GM21529 (cell line): ENCODE measurements at regions not wholly inside any gene's neighbourhood (a gene's known extent, or its start where the extent isn't known, plus 50 kb on each side); places are given as distances from the start of the nearest gene placed in this dataset.
"Not testable (repeated sequence)": the region's sequence is repeated elsewhere in the genome, so short reads cannot be mapped to it uniquely, and the experiment has no call there.

Experiments used
- ATAC-seq: cut with Tn5 transposase; IDR thresholded peaks from one replicate; pipeline ENCODE4 v1.9.1; 2021; ENCODE audit not compliant: unreplicated experiment

DNA sequence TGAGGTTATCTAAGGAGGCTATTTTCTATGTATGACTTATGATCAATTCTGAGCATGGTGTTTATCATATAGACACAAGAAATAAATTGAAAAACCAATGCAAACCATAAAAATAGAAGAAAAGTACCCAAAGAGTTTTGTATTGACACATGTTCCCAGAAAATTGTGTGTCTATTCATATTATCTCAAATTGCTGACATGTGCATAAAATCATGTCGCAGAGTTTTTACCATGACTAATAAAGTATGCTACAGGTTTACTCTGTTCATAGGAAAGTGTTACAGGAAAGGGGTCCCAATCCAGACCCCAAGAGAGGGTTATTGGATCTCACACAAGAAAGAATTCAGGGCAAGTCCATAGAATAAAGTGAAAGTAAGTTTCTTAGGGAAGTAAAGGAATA lies 290.7 kb upstream of the NRXN1 start:
- ATAC-seq = no peak

DNA sequence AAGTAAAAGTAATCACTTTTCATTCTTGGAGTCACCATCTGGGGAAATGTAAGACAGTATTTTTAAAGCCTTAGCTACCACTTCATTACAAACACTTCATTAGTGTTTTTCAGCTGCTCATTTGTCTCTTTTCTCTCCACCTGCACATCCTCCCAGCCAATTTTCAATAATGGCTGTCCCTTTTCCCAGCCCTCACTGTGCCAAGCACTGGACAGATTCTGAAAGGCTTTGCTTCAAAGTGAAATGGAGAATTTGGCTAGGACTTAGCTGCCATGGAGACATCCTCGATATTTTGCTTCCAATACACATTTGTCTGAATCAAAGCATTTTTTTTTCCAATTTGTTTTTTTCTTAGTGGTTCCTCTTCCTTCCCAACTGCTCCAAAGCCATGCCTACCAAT lies 272.4 kb upstream of the NRXN1 start:
- ATAC-seq = no peak

DNA sequence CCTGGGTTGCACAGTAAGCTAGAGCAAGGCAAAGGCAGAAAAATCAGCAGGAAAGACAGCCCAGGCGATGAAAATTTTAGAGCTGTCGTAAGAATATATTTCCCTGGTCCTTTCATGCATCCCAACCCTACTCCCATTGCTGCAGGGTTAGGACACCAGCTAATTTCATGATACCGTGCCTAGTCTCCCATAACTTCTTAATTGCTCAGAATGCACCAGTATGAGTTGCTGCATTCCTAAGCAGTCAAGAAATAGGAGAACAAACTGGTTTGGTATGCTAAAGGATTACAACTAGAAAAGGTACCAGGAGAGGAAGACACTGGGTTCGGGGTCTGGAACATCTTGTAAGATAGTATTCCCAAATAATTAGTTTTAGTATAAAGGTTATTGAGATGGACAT lies 269.4 kb upstream of the NRXN1 start:
- ATAC-seq = no peak

DNA sequence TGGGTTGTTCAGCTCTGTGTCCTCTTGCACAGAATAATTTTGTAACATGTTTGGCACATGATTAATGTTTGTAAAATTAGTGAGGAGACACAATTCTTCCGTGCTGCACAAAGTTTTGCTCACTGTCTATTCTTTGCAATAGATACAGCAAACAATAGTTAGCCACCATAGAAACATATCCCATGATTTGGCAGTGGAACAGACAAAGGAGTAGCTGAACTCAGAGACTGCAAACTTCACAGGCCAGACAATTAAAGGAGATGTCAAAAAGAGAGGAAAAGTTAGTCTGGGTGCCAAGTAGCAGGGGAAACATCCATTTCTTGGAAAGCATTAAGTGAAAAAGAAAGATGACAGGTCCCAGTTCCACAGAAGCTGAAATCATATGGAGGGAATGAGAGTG lies 267.4 kb upstream of the NRXN1 start:
- ATAC-seq = no peak

DNA sequence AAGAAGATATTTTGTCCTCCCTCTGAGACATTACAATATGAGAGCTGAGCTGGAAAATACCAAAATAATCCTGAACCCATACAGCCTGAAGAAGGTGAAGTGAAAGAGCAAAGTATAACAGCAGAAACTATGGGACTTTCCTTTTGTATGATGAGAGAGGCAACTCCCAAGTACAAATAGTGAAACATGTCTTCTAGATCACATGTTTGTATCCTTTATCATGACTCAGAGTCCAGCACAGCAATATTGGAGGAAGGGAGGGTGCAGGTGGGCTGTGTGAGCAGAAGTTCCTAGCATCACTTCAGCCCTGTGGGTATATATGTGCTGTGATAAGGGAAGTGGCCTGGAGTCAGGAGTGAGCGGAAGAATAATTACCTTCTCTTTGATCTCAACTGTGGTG lies 265.6 kb upstream of the NRXN1 start:
- ATAC-seq = no peak

DNA sequence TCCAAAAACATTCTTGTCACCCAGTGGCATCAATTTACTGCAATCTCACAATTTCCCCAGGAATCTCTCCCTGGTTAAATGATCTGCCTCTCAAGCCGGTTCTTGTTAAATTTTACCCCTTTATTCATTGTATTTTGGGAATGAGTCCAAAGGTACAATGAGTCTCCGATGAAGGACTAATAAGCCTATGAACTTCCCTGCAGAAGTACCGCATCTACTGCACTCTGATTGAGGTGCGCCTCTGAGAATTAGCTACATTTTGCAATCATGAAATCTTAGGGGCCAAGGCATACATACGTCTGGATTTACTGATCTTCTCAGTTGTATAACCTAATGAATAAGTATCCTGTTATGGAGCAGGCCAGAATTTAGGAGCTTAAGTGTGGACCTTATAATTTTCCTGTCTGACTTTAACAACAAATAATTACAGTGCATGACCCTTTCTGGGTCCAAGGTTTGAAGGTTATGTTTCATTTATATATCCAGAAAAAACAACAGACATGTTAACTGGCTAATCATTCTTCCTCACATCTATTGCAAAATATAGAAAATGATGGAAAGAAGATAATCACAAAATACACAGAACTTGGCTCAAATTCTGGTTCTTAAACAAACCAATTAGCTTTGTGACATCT lies 261.8 kb upstream of the NRXN1 start:
- ATAC-seq = no peak

DNA sequence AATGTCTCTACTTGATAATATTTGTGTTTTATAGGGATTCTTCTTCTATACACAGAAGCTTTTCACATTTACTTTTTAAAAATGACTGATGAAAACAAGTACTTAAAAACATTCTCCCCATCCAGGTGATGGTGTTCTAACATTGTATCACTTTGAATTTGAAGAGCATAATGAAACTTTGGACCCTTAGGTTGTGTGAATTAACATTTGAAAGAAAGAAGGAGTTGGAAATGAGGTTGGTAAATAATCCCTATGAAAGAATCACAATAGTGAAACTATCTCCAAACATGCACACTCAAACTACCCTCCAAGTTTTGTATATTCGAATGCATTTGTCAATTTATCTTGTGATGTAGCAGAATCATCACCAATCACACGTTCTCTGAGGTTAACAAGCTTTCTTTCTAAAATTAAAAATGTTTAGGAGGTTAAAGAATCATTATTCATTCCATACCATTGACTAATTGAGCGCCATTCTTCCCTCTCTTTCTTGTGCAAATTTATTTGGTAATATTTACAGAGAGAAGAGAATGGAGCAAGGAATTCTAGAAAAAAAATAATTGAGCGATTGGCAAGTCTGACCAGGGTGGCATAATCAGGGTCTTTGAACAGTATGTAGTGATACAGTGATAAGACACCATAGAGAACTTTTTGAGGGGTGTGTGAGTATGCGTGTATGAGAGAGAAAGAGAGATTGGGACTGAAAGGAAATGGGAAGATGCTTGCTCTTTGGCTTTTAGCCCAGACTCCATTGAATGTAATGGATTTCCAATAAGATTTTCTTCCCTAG lies 260.0 kb upstream of the NRXN1 start:
- no peak for ATAC-seq

DNA sequence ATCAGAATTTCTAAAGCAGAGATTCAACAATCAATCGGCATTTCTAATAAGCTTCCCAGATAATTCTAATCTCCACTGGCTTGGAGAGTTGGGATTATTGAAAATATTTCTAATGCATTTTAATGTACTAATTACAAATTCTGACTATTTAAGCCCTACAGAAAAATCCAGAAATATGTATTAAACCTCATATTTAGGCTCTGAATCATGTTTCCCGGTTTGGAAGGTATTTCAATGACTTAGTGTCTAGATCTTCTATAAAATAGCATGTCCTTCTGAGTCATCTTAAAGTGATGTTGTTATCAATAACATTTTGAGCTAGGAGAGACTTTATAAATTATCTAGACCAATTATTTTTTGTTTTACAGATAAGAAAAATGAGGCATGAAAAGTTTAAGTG lies 258.8 kb upstream of the NRXN1 start:
- no peak for ATAC-seq

DNA sequence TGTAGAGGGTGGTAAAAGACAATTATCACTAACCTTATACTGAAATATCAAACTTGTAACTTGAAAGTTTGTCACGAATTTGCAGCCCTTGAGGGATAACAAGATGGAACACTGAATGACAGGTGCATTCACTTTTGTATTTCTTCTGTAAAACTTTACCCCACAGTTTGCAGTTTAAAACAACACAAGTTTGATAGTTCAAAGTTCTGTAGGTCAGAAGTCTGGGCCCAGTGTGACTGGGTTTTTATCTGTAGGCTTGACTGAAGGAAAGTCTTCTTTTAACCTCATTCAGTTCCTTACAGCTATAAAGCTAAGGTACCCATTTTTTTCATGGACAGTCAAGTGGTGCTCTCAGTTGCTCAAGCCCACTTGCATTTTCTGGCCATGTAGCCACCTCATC lies 257.1 kb upstream of the NRXN1 start:
- ATAC-seq = no peak

DNA sequence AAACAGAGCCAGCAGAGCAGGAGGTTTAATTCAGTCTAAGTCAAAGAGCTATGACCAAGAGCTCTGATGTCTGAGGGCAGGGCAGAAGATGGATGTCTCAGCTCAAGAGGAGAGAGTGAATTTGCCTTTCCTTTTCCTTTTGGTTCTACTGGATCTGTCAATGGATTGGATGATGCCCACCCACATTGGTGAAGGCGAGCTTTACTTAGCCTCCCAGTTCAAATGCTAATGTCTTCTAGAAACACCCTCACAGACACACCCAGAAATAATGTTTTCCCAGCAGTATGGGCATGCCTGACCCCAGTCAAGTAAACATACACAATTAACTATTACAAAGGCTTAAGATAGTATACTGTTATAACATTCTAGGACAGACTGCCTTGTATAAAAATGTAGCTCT lies 236.3 kb upstream of the NRXN1 start:
- ATAC-seq = no peak

DNA sequence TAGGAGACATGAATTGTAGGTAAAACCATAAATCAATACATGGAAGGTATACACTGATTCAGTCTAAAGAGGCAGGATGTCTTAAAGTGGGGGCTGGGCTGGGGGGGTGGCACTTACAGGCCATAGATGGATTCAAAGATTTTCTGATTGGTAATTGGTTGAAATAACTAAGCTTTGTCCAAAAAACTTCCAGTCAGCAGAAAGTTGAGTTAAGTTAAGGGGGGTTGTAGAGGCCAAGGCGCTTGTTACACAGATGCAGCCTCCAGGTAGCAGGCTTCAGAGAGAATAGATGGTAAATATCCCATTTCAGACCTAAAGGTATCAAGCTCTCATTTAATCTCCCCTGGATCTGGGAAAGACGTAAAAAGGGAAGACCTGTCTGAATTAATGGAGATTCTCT lies 233.6 kb upstream of the NRXN1 start:
- no peak for ATAC-seq

DNA sequence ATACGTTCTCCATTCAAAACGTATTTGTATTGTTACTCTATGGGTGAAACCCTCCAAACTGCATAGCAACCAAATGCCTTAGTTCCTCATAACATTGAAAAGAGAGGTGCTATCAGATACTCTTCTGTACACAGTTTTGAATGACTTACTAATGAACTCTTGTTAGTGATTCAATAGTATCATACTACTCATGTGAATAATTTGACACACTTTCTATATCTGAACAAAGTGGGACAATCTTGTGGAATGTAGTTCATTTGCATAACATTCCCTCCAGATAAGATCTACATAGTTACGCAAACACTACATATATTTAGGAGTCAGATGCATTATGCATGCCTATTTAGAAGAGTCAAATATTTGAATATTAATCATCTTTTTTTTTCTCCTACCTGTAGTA lies 232.0 kb upstream of the NRXN1 start:
- no peak for ATAC-seq

DNA sequence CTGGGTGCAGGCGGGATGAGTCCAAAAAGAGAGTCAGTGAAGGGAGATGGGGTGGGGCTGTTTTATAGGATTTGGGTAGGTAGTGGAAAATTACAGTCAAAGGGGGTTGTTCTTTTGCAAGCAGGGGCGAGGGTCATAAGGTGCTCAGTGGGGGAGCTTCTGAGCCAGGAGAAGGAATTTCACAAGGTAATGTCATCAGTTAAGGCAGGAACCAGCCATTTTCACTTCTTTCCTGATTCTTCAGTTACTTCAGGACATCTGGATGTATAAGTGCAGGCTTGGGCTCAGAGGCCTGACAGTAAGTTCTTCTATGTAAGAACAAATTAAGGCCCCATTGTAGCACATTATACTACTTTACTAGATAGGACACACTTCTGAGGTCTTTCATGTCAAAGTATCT lies 231.2 kb upstream of the NRXN1 start:
- ATAC-seq = not testable (repeated sequence)

DNA sequence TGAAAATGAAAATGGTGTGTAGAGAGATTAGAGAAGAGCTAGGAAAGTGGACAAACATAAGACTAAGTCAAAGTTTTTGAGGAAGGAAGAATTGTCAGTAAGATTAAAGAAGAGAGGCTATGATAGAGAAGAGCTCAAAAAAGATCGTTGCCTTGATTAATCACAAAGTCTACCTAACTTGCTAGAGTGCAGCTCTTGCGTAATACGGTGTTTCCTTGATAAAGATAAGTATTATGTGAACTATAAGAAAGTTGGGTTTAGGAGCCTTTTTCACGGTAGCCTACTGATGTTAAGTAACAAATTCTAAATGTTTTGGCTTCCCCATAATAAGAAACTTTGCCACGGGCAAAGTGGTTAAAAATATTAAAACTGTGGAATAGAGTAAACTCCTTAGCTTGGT lies 226.4 kb upstream of the NRXN1 start:
- no peak for ATAC-seq

DNA sequence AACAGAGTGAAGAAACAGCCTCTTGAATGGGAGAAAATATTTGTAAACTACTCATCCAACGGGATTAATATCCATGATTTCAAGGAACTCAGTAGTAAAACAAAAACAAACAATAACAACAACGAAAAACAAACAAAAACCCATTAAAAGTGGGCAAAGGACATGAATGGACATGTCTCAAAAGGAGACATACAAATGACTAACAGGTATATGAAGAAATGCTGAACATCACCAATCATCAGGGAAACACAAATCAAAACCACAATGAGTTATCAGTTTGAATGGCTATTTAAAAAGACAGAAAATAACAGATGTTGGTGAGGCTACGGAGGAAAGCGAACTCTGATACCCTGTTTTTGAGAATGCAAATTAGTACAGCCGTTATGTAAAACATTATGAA lies 224.8 kb upstream of the NRXN1 start:
- ATAC-seq = no peak

DNA sequence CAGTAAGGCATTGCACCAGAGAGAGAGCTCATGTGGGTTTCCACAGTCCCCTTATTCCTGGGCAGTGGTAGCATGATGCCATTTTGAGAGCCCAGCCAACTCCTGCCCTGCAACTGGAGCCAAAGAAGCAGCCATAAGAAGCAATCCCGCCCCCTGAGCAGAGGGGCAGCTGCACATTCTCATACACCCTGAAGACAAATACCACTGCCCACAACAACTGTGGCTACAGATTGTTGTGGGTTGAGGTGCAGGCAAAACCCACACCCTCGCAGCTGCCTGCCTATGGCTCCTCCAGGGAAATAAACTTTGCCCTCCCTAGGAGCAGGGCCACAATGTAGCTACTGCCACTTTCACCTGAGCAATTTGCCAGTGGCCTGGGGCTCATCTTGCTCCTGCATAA lies 219.4 kb upstream of the NRXN1 start:
- ATAC-seq = no peak

DNA sequence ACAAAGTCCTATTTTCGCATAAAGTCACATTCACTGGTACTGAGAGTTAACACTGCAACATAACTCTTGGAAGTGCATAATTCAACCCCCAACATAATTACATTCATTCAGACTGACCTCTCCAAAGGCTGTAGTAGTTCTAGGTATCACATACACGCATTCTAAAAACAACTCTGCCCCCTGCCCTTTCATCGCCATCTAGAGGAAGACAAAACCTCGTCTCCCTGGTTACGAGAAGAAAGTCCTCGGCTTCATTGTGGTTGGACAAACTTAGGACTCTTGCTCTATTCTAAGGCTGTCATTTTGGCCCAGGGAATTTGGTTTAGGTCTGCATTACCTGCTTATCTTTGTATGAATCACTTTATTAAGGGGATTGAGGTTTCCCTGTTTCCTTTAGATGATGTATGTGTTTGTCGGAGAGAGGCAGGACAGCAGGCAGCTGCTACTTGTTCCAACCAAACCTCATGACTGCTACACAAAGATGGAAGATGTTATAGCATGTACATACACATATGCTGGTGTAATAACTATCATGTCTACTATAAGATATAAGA lies 215.4 kb upstream of the NRXN1 start:
- ATAC-seq = no peak

DNA sequence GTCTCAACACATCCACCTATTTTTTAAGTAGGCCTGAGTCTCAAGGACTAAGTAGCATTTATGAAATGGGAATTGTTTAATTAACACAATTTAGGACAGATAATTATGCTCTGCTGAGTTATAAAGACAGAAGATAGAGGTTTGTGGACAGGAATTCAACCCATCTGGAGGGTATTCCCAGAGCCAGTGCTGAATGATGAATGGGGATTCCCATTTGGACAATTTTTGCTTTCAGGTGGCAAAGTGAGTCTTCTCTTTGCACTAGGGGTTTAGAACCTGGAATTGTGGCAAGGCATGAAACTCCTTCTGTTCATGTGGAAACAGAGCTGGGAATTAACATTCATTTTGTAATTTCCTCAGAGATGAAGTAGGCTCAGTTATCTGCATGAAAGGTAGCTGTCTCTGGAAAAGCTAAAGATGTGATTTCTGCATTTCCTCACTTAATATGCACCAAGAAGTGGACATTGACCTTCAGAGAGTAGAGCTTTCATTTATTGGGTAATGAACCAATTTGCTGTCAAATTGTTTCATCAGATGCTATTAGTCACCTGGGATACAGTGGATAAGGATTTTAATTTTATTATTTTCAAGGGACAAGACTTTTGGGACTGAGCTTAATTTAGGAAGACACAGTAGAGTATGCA lies 212.1 kb upstream of the NRXN1 start:
- ATAC-seq = no peak

DNA sequence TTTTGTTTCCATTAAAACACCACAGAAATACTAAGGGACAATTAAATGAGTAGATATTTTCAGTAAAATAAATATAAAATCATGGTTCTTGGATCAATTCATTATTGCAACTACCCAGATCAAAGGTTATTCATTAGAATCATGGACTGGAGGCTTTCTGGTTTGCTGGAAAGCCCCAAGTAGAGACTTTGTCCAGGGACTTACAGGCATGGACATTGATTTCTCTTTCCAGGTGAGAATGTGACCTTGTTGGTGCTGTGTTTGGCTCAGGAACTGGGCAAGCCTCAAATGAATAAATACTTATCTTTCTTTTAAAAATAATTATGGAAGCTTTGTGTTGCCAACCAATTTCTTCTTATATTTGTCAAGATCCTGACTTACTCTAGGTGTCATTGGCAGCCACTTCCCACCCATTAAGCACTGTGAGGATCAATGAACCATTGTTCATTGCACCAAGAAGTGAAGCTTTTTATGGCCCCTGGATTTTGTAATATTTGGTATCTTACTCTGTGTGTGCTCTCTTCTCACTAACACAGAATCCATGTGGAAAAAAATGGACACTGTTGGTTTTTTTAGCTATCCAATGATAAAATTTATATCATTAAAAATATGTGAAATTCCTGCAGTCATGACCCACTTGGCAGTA lies 205.8 kb upstream of the NRXN1 start:
- ATAC-seq = no peak

DNA sequence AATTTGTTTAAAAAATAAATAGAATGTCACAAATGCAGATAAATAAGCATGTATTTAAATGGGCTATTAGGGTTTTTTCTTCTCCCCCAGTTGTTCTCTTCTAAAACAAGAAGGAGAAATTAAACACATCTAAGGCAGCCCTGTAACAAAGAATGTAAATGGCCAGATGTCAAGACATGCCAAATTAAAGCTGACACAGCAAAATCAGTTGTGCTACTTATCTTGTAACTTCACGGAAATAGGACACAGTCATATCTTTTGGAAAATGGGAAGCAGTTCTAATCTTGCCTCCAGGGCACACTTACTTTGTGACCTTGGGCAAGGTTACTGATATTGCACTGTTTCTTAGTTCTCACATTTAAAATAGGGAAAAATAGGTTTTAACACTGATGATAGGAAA lies 200.1 kb upstream of the NRXN1 start:
- ATAC-seq = no peak

DNA sequence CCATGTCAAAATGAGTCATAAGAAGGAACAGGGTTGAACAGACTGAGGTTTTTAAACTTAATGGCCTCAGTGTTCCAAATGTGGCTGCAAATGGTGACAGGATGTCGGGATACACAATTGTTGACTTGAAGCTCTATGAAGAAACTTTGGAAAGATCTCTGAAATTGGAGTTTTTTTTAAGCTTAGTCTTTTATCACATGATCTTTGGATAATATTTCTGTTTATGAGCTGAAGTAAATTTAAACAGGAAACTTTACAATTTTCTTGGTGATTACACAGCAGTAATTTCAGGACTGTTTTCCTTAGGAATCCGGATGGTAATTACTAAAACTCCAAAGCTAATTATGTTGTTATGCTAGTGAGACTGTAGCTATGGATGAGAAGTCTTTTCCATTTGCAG lies 199.1 kb upstream of the NRXN1 start:
- no peak for ATAC-seq

DNA sequence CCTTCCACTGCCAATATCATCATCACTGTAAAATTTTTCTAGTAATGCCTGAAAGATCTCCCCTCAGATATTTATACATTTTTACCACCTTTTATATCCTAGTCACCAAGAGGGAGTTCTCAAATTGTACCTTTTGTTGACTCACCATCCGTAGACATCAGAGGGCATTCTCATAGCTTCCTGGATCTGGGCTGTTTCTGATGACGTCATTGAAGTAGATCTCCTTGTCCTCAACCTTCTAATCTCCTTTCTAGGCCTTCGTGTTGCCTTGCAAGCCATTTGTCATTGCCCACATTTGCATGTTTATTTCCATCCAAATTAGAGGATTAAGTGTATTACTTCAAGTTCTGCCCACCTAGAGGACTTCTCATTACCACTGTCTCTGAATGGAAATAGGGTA lies 193.4 kb upstream of the NRXN1 start:
- no peak for ATAC-seq
